Left kidney (tissue), 1 donor: ENCODE measurements at regions not wholly inside any gene's neighbourhood (a gene's known extent, or its start where the extent isn't known, plus 50 kb on each side); places are given as distances from the start of the nearest gene placed in this dataset.

Experiments used
- DNase-seq: peaks from one replicate; pipeline ENCODE4 v3.0.0-alpha.2; 2013

DNA sequence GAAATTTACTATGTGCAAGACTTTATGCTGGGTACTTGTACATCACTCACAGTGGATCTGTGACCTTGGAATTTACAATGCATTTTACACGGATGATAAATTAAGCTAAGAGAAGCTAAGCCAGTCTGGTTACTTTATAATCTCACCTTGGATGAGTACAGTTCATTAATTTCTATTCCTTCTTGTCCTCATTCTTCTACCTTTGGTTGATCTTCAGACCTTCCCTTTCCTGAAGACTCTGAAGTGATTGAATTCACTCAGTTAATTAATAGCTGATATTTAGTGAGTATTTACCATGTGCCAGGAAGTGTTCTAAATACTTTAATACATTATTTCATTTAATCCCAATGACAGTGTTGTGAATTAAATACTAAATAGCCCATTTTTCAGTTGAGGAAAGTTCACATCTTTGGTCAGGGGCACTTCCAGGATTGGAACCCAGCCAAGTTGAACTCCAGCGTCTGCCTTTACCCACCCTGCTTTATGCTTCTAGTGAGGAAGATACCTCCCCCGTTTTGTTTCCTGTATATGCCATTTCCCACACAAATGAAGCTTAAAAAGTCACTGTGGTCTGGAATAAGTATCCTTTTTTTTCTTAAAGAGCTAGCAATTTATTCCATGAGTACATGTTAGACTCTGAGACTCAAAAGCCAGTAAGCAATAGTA is 146.6 kb downstream of the TLR5 start:
- no peak for DNase-seq

DNA sequence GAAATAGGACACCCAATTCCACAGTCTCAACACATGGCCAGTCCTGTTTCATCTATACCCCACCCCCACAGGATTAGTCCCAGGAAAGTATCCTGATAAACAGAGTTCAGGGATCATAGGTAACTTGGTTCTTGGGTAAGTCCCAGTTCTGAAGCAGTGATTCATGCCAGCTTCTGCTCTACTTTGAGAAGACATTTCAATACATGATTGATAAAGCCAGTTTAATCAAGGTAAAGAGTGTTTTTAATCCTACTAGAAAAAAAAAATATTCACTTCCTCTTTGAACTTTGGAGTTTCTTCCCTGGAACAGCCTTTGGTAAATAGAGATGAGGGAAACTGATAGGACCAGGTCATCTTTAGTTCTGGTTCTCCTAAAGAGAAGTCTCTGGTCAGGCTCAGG is 142.4 kb downstream of the TLR5 start:
- no peak for DNase-seq

DNA sequence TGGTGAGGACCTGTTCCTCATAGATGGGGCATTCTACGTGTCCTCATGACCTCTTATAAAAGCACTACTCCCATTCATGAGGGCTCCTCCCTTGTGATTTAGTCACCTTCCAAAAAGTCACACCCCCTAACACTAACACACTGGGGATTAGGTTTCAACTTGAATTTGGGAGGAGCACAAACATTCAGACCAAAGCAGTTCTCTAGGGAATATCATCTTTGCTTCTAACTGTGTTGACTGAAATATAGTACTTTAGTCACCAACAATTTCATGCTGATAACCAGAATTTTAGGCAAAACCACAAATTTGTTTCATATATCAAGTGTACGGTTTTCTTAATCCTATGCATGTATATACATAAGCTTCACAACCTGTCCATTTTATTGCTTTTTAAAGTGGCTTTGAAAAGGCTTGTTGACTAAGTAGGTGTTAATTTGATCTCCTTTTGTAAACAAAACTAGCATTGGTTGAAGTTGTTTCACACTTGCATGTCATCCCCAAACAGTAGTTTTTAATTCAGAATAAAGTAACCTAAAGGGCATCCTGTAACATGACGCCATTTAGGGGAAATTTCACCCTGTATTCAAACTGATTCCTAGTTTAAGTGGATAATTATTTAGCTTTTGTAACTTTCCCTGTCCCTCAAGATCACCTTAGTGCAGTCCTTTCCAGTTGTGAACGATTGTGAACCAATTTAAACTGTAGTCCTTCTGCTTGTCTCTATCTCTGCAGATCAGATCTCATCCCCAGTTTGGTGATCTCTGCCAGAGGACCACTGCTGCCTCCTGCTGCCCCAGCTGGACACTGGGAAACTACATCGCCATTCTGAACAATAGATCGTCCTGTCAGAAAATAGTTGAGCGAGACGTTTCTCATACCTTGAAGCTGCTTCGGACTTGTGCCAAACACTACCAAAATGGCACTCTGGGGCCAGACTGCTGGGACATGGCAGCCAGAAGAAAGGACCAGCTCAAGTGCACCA is 141.1 kb downstream of the TLR5 start:
- no peak for DNase-seq

DNA sequence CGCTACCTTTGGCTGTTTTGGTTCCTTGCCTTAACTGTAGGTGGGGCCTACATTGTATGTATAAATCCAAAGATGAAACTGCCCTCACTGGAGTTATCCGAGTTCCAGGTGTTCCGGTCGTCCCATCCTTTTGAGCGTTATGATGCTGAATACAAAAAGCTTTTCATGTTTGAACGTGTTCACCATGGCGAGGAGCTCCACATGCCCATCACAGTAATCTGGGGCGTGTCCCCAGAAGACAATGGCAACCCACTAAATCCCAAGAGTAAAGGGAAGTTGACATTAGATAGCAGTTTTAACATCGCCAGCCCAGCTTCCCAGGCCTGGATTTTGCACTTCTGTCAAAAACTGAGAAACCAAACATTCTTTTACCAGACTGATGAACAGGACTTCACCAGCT is 139.5 kb downstream of the TLR5 start:
- no peak for DNase-seq

DNA sequence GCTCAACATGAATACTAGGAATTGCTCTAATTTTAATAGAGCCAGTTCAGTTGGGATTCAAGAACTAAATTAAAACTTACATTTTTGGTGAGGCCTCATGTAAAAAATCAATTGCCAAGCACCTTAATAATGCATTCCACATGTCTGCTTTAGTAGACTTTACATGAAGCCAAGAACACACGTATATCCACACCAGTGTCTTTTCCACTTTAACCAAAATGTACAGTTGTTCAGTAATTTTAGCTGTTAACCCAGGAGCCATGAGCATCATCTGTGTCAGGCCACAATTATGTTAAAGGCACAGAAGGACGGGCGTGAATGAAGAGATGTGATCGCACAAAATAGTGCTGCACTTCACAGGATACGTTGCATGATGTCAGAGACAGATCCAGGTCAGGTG is 136.7 kb downstream of the TLR5 start:
- no peak for DNase-seq

DNA sequence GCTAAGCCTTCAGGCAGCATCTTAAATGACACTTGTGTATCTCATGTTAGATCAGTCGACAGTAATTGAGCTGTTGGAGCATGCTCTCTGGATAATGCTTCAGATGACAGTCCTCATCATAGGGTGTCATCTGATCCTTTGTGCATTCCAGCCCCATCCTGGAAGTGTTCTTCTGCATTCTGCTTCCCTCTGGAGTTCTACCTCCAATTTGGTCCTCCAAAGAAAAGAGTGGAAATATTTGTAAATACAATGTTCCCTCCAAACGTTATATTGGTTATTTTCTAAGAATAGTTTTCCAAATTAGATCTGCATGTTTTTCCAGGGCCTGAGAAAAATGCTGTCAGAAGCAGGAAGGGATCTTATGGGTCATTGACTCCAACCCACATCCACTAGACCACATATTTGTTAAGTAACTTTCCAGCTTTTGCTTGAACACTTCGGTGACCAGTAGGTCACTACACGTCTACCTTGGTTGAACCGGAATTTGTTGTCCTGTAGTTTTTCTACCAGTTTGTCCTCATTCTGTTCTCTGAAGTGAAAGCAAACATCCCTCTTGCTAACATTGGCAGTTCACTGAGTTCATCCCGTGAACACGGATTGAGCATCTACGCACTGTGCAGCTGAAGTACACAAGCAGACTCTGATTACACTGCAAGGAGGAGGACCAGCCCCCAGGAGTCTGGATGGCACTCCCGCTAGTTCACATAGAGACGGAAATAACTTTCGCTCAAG is 136.0 kb downstream of the TLR5 start:
- no peak for DNase-seq

DNA sequence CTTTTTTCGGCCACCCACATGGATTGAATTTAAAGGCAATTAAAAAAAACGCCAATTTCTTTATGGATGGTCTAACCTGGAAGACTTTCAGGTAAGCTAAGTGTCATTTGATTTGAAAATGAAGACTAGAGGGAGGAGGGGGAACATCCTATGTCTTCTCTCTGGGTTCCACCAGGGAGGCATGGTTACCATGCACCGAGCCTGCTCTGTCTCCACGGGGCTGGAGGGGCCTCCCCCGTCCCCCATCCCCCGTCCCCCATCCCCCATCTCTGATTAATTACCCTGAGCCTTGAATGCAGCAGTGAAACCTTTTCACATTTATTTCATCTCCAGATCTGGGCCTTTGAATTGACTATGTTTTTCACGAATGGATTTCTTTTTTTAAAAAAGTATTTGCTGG is 135.1 kb downstream of the TLR5 start:
- DNase-seq = no peak

DNA sequence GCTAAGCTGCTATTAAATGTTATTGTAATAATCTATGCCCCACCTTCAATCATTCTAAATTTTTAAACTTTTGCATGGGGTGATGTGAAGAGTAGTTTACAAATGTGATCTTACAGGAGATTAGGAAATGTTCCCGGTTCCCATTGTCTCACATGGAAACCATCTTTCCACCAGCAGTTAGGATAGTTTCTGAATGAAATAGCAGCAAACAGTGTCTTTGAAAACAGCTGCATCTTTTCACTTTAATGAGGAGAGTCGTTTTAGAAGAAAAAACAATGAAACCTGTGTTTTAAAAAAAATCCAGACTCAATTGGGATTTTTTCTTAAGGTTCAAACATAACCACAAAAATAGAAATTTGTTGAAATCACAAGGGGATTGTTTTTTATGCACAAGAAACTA is 134.2 kb downstream of the TLR5 start:
- DNase-seq = no peak

DNA sequence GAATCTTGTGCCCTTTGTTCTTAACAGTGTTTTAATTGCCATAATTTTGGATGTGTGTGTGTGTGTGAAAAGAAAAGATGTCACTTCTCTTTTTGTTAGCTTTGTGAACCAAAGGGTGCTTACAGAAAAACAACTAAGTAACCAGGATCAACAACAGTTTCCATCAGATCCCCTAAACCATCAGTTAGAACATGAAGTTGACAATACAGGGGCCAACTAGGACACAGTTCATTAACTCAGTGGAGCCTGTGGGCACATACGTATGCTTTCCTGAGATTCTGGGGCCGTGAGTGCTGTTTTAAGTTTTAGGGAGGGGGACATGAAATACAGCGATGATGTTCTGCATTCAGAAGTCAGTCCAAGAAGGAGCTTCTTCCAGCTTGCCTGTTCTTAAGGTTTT is 133.6 kb downstream of the TLR5 start:
- no peak for DNase-seq

DNA sequence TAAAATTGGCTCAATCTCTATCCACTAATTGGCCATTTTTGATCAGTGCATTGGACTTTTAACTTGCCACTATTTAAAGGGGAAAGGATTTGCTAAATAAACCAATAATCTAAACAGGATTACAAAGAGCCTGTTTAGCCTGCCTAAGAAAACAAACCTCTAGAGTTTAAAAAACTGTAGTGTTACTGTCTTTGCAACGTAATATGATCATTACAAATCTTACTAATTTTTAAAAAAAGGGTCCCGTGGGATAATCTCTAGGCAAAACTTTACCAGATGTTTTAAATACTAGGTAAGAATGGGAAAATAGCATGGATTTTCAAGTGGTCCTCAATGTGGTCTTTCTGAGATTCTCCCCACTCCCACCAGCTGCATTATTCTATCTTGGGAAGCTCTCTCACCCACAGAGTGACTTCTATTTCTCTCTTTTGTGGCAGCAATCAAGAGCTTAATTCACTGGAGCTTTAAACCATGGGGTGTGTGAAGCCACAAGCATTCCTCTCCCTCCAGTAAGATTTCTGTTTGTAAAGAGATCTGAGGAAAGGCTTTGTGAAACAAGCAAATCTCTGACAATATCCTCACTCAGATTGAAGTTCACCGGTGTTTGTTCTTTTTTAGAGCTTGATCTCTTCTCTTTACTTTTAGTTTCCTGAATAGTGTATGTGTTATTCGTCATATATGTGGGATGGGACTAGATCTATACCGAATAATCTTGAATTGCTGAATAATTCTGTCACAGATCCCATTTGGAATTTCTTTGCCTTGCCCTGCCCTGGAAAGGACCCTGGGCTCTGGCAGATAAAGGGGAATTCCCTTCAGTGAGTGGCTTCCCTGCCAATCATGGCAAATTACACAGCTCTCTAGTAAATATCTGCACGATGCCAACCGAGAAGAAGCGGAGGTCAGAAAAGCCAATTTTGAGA is 132.2 kb downstream of the TLR5 start:
- no peak for DNase-seq

DNA sequence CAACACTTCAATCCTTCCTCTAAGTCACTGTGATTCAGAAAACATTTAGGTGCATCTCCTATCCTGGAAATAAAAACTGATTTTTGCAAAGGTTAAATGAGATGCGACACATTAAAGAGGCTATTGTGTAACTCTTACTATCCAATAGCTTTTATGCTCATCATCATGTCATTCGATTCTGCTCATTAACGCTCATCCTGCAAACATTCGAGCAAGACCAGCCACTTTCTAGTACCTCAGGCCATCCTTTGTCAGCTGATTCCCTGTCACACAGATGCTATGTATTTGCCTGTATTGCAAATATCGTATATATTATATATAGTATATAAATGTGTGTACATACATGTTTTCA is 131.6 kb downstream of the TLR5 start:
- no peak for DNase-seq

DNA sequence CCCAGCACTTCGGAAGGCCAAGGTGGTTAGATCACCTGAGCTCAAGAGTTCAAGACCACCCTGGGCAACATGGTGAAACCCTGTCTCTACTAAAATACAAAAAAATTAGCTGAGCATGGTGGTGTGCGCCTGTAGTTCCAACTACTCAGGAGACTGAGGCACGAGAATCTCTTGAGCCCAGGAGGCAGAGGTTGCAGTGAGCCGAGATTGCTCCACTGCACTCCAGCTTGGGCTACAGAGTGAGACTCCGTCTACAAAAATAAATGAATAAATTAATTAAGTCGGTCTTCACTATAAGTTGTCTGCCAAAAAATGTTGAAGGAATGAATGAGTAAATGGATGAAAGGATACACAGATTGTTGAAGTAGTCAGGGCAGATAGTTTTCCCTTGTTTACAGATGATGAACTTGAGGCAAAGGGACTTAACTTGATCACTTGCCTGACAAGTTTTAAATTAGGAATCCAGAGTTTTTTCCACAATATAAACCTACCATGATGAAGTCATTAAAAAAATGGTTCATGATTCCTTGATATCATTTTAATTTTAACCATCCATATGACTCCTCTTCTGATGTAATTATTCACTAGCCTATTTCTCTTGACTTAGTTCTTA is 130.8 kb downstream of the TLR5 start:
- DNase-seq = no peak

DNA sequence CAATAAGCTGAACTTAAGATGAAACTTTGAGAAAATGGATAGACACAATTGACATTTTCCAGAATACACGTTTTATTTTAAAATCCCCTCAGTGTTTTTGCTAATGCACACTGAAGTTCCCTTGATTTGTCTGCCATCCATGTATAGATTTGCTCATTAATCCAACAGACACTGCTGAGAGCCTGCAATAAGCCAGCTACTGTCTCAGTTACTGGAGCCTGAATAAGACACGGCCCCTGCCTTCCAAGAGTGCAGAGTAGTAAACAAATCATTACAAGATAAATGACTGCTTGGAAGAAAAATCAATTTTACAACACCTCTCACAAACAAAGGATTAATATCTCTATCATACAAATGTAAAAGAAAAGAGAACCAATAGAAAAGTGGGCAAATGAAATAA is 130.1 kb downstream of the TLR5 start:
- DNase-seq = no peak

DNA sequence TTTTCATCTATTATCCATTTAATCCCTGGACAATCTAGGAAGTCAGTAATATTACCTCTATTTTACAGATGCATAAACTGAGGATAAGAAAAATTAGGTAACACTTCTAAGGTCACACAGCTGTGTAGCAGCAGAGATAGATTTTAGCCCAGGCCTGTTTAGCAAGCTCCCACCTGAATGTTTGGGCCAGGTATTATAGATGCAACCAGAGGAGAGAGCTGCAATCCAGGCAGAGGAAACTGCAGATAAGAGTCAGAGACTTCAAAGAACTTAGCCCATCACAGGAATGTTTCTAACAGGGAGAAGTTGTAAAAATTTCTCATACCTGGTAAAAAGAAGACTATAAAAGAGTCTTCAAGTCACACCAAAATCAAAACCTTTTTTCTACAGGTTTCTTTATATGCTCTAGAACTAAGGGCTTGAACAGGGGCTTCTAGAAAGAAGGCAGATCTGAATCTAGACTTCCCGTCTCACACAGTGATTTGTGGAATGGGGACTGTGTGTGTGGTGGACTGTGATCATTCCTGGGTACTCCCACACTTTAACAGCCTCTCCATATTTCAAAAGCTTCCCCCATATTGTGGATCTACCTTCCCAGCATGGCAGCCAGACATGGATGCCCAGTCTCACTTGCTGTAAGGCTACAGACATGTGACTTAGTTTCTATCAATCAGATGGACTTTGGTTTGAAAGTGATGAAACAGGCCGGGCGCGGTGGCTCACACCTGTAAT is 128.7 kb downstream of the TLR5 start:
- DNase-seq = no peak

DNA sequence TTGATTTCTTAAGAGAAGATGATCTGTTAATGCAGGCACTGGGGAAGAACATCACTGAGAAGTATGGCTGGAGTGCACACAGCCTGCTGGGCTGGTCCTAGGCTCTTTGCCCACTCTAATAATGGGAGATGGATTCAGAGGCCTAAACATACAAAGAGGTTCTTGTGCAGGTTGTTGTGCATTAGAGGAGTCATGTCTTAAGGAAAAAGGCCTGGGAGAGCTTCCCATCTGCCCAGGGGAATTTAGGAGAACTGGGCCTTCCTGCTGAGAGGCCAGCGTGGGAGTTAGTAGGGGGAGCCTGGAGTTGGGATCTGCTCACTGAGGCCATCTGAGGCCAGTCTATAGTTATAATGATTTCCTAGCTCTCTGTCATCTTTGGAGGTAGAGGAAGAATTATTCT is 126.7 kb downstream of the TLR5 start:
- no peak for DNase-seq

DNA sequence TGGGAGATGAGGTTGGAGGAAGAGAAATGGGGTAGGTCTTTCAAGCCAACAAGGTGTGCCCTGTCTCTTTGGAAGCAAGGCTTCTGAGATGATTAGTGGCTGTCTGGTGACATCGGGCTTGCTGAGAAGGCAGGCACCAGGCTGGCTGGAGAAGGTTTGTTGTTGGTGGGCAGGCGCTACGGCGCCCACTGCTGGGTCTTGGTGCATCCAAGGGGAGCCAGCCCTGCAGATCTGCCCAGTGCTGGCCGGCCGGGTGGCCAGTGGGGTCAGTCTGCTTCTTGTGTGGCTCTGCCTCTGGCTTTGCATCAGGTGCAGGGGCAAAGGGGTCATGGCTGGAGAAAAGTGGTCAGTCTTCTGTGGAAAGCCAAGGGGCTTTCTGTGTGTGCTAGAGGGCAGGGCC is 126.2 kb downstream of the TLR5 start:
- DNase-seq = no peak

DNA sequence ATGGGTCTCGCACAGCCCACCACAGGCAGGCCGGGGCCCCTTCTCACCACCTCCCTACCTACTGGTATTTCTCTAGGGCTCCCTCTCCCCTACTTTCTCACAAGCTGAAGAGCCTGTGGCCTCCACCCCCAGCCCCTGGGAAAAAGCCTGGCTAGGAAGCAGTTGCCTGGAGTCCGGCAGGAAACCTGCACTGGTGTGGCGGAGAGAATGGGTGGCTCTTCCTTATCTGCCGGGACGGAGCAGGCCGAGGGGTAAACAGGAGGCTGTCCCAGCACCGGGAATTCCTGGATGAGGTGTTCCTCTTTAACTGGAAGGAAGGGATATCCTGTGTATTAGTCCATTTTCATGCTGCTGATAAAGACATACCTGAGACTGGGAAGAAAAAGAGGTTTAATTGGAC is 125.8 kb downstream of the TLR5 start:
- no peak for DNase-seq

DNA sequence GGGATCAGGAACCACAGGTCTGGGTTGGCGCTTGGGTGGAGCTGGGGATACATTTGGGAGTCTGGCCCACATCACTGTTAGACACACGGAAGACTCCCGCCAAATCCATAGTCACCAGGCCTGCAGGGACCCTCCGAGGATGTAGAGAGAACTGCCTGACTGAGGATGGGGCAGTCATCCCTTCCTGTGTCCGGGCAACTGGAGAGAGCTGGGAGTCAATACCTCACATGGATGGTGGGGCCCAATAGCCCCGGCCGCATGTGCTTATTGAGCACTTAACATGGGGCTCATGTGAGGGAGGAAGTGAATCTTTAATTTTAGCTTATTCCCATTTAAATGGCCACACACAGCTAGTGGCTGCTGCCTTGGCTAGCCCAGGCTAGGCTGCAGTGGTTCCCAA is 124.5 kb downstream of the TLR5 start:
- DNase-seq = no peak

DNA sequence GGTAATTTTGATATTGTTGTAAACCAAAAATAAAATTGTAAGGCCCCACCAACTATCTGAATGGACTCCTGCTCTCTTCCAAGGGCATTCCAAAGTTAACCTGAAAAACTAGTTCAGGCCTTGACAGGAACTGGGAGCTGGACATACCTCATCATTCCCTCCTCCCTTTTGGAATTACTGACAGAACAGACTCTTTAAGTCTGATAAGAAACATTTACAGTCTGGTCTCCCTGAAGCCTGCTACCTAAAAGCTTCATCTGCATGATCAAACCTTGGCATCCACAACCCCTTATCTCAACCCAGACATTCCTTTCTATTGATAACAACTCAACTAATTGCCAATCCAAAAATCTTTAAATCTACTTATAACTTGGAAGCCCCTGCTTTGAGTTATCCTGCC is 123.8 kb downstream of the TLR5 start:
- DNase-seq = no peak

DNA sequence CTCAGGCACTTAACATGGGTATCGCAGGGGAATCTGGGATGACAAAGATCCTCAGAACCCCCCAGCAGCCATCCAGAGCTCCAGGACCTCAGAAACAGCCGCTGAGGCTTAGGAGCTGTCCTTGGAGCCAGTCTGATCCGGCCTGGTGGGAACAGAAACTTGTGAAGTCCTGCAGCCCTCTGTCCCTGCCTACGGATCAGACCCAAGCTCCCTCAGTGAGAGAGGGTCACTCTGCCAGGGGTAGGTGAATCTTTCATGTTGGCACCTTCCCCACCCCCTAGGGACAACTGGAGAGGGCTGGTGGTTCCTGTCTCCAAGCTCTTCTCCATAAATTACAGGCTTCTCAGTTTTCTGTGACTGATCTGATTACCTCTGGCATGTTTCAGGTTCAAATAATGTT is 122.3 kb downstream of the TLR5 start:
- no peak for DNase-seq
